ENCODE measurements at regions not wholly inside any gene's neighbourhood (a gene's known extent, or its start where the extent isn't known, plus 50 kb on each side); places are given as distances from the start of the nearest gene placed in this dataset.

- no peak overlapping the region for H3K23ac ChIP-seq (ENCODE audit: insufficient read length)
- FAIRE-seq (no peak), DNase-seq (ENCODE audit: low read depth in 1 of 2, low spot score in 2 of 2) (no peak)
- WGBS, 2 experiments (ENCODE audit: extremely low coverage in 1 of 2, insufficient coverage in 1 of 2, insufficient read length in 1 of 2, insufficient replicate concordance in 2 of 2, low coverage in 1 of 2, low lambda C conversion rate in 2 of 2, missing lambda C conversion rate in 1 of 2) = 60% methylated on average over 3 of the region's 3 CpGs; no CpG with 5 or more reads in 1 of the 2 experiments
- H2BK15ac ChIP-seq (ENCODE audit: low read length) = no peak overlapping the region
- ChIA-PET POLR2A (ENCODE audit: partially characterized antibody) (no interaction called here), CTCF (ENCODE audit: partially characterized antibody) (no interaction called here)
- H2BK20ac ChIP-seq (ENCODE audit: low read length) = no peak overlapping the region
- no peaks in the 10 kb centered on the region; the same call in 1 of the 2 replicates for H3K23me2 ChIP-seq (ENCODE audit: low read depth, low read length)
- no peak overlapping the region for H2BK12ac ChIP-seq (ENCODE audit: low read depth, low read length)
- H4K8ac ChIP-seq (ENCODE audit: extremely low read depth, insufficient read depth, low read length) = no peak overlapping the region
- H3K18ac ChIP-seq (ENCODE audit: extremely low read depth, low read length) = no peak overlapping the region
- no peaks in the 10 kb centered on the region for H3K79me2 ChIP-seq (ENCODE audit: control insufficient read depth in 1 of 2, insufficient read depth in 2 of 2, low read length in 2 of 2)
- no peak overlapping the region for H4K5ac ChIP-seq (ENCODE audit: insufficient read length, low read depth, low read length)
- no peak overlapping the region for H4K91ac ChIP-seq (replicated peaks; ENCODE audit: insufficient read length, low read length)
- H3K27me3 ChIP-seq (replicated peaks in 1 of 4; ENCODE audit: control insufficient read depth in 3 of 4, extremely low read depth in 1 of 4, insufficient read depth in 3 of 4, low read length in 3 of 4) = no peaks in the 10 kb centered on the region
- H3K4me3 ChIP-seq (ENCODE audit: extremely low read depth in 1 of 4, insufficient read depth in 2 of 4, low read depth in 3 of 4, low read length in 4 of 4) = no peak overlapping the region
- H3K79me1 ChIP-seq (ENCODE audit: low read depth, low read length) = no peaks in the 10 kb centered on the region
- H2BK5ac ChIP-seq (ENCODE audit: low read depth, low read length) = no peak overlapping the region
- no peak overlapping the region for H3K27ac ChIP-seq (ENCODE audit: low read depth, low read length)
- H3K4me1 ChIP-seq (replicated peaks in 1 of 4; ENCODE audit: control insufficient read depth in 3 of 4, insufficient read depth in 4 of 4, low read length in 3 of 4) = no peaks in the 10 kb centered on the region
- H3K14ac ChIP-seq (ENCODE audit: insufficient read length) = no peak overlapping the region
- no peak overlapping the region for H3K4ac ChIP-seq (replicated peaks; ENCODE audit: insufficient read length, low read depth, low read length)
- no peak overlapping the region for H2AK5ac ChIP-seq (ENCODE audit: low read depth, low read length)
- H4K20me1 ChIP-seq (replicated peaks in 1 of 2; ENCODE audit: control insufficient read depth in 1 of 2, insufficient read depth in 2 of 2, low read length in 2 of 2) = no peaks in the 10 kb centered on the region
- H3K56ac ChIP-seq (replicated peaks; ENCODE audit: insufficient read length, low read depth, low read length) = no peak overlapping the region
- no peaks in the 10 kb centered on the region for H3K36me3 ChIP-seq (ENCODE audit: control insufficient read depth in 2 of 4, insufficient read depth in 4 of 4, low read length in 3 of 4)
- no peak overlapping the region for H3K9ac ChIP-seq (replicated peaks in 1 of 4; ENCODE audit: extremely low read depth in 1 of 4, low read depth in 3 of 4, low read length in 3 of 4)
- peaks cover 3 to 4% of the 10 kb centered on the region in 2 experiments; a peak in 3 of 4 replicates for H3K9me3 ChIP-seq (ENCODE audit: insufficient read depth in 2 of 2, low read depth in 1 of 2, low read length in 1 of 2)
- H2BK120ac ChIP-seq (replicated peaks; ENCODE audit: low read depth, low read length) = no peak overlapping the region
- H2AFZ ChIP-seq (ENCODE audit: low read length) = no peak overlapping the region
- no peak overlapping the region for H3K4me2 ChIP-seq (ENCODE audit: insufficient read depth in 1 of 2, low read depth in 2 of 2, low read length in 2 of 2)
- TF ChIP-seq SAP30 (IDR thresholded peaks at IDR 0.05; ENCODE audit: insufficient read depth, insufficient replicate concordance, low read length) (no peak), CTCF (IDR thresholded peaks at IDR 0.05; ENCODE audit: control extremely low read depth in 1 of 3, insufficient read depth in 1 of 3, low read depth in 1 of 3, low read length in 3 of 3) (peak in 2 of 3 experiments; percentile 12 to 50; a peak in 2 of 4 replicates), TAF7 (optimal IDR thresholded peaks at IDR 0.05; ENCODE audit: borderline replicate concordance, low read depth, low read length) (no peak), ATF3 (IDR thresholded peaks at IDR 0.05; ENCODE audit: insufficient read depth, low read depth, low read length) (no peak), SP2 (IDR thresholded peaks at IDR 0.05; ENCODE audit: low read length) (no peak), CHD1 (IDR thresholded peaks at IDR 0.05; ENCODE audit: low read depth, low read length) (no peak), EZH2 (IDR thresholded peaks at IDR 0.05; ENCODE audit: low read depth, low read length, severe bottlenecking) (no peak), GTF2F1 (IDR thresholded peaks at IDR 0.05; ENCODE audit: borderline replicate concordance, low read depth, low read length) (no peak), RAD21 (IDR thresholded peaks at IDR 0.05 in 1 of 2, conservative IDR thresholded peaks at IDR 0.05 in 1 of 2; ENCODE audit: low read depth in 2 of 2, low read length in 2 of 2) (peak; percentile 15 to 37; a peak in 2 of 4 replicates), BCL11A (IDR thresholded peaks at IDR 0.05; ENCODE audit: low read depth in 2 of 2, low read length in 2 of 2) (no peak), POLR2AphosphoS5 (IDR thresholded peaks at IDR 0.05; ENCODE audit: low read depth, low read length) (no peak)
Measured at GRCh38 chr13:36509369-36509768, 77.1 kb downstream of the CCNA1 start.
